ENCODE measurements at regions not wholly inside any gene's neighbourhood (a gene's known extent, or its start where the extent isn't known, plus 50 kb on each side); places are given as distances from the start of the nearest gene placed in this dataset.
A peak's percentile ranks its signal among the peaks of the same experiment; 100 is the strongest.

GRCh38 chr13:29935309-29935981, 85.0 kb upstream of the UBL3 start:
- Histone ChIP-seq H3K4me3 (no peak overlapping the region), H3K36me3 (no peaks in the 10 kb centered on the region), H3K4me1 (no peaks in the 10 kb centered on the region), H3K27me3 (no peaks in the 10 kb centered on the region), H3K9me3 (peaks cover 0 to 12% (median 0%) of the 10 kb centered on the region in 3 donors), H3K27ac (no peak overlapping the region)
- no peak for TF ChIP-seq EP300 (IDR thresholded peaks at IDR 0.05)
- no peak for TF ChIP-seq POLR2A (IDR thresholded peaks at IDR 0.05)
- TF ChIP-seq POLR2AphosphoS5 (IDR thresholded peaks at IDR 0.05): no peak
- TF ChIP-seq CTCF (IDR thresholded peaks at IDR 0.05): no peak
- ATAC-seq: peak; percentile 19
- WGBS, 2 donors (ENCODE audit: low coverage in 1 of 2): 70 to 83% methylated on average over 2 to 3 of the region's 6 CpGs

- no peak for ATAC-seq
- H3K4me1 ChIP-seq: no peaks in the 10 kb centered on the region
- no peaks in the 10 kb centered on the region for H3K36me3 ChIP-seq
- peaks cover 0 to 12% (median 0%) of the 10 kb centered on the region in 3 donors for H3K9me3 ChIP-seq
- H3K27me3 ChIP-seq: no peaks in the 10 kb centered on the region
- TF ChIP-seq EP300 (IDR thresholded peaks at IDR 0.05) (no peak), CTCF (IDR thresholded peaks at IDR 0.05) (no peak), POLR2AphosphoS5 (IDR thresholded peaks at IDR 0.05) (no peak), POLR2A (IDR thresholded peaks at IDR 0.05) (no peak)
- H3K27ac ChIP-seq: no peak overlapping the region
- H3K4me3 ChIP-seq: no peak overlapping the region
- 77 to 80% methylated on average over 3 to 4 of the region's 7 CpGs for WGBS, 2 donors (ENCODE audit: low coverage in 1 of 2)
Observed at GRCh38 chr13:29934531-29935308, 84.3 kb upstream of the UBL3 start.

- WGBS, 2 donors (ENCODE audit: low coverage in 1 of 2): 93 to 100% methylated on average over 6 of the region's 6 CpGs
- Histone ChIP-seq H3K4me1 (no peaks in the 10 kb centered on the region), H3K27ac (no peak overlapping the region)
Observed at GRCh38 chr13:29933401-29933800, 83.0 kb upstream of the UBL3 start.

DNA sequence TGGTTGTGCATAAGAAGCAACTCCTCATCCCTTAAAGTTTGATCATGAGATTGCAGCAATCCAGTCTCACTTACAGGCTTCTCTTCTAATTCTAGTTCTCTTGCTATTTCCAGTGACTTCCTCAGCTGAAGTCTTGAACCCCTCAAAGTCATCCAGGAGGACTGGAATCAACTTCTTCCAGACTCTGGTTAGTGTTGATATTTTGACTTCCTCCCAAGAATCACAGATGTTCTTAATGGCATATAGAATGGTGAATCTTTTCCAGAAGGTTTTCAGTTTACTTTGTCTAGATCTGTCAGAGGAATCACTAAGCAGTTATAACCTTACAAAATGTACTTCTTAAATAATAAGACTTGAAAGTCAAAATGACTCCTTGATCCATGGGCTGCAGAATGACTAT, 81.3 kb upstream of the UBL3 start:
- Histone ChIP-seq H3K4me1 (no peaks in the 10 kb centered on the region), H3K27ac (no peak overlapping the region), H3K9me3 (peaks cover 0 to 12% (median 0%) of the 10 kb centered on the region in 3 donors), H3K4me3 (no peak overlapping the region), H3K27me3 (no peaks in the 10 kb centered on the region), H3K36me3 (no peaks in the 10 kb centered on the region)
- TF ChIP-seq POLR2AphosphoS5 (IDR thresholded peaks at IDR 0.05) (no peak), EP300 (IDR thresholded peaks at IDR 0.05) (no peak), CTCF (IDR thresholded peaks at IDR 0.05) (no peak), POLR2A (IDR thresholded peaks at IDR 0.05) (no peak)
- ATAC-seq: no peak

More at GRCh38 chr13:29933401-29933800, 83.0 kb upstream of the UBL3 start:
- no peaks in the 10 kb centered on the region for H3K27me3 ChIP-seq
- no peaks in the 10 kb centered on the region for H3K36me3 ChIP-seq
- no peak for TF ChIP-seq POLR2A (IDR thresholded peaks at IDR 0.05)
- no peak for TF ChIP-seq EP300 (IDR thresholded peaks at IDR 0.05)
- no peak for TF ChIP-seq POLR2AphosphoS5 (IDR thresholded peaks at IDR 0.05)
- TF ChIP-seq CTCF (IDR thresholded peaks at IDR 0.05): no peak
- peaks cover 0 to 12% (median 0%) of the 10 kb centered on the region in 3 donors for H3K9me3 ChIP-seq
- ATAC-seq: no peak
- no peak overlapping the region for H3K4me3 ChIP-seq
